GM04503 (cell line): ENCODE measurements at regions not wholly inside any gene's neighbourhood (a gene's known extent, or its start where the extent isn't known, plus 50 kb on each side); places are given as distances from the start of the nearest gene placed in this dataset.
A peak's percentile ranks its signal among the peaks of the same experiment; 100 is the strongest.
"Not testable (repeated sequence)": the region's sequence is repeated elsewhere in the genome, so short reads cannot be mapped to it uniquely, and the experiment has no call there.

Source experiments
- DNase-seq: peaks from one replicate; pipeline ENCODE4 v3.0.0-alpha.2; 2012; ENCODE audit warnings: low read depth

GRCh38 chr2:191476901-191477300 is 201.0 kb upstream of the NABP1 start:
- no peak for DNase-seq

GRCh38 chr2:191478799-191479679 is 198.9 kb upstream of the NABP1 start:
- DNase-seq = no peak

GRCh38 chr2:191479680-191480023 is 198.3 kb upstream of the NABP1 start:
- no peak for DNase-seq

- no peak for DNase-seq
These were observed 196.4 kb upstream of the NABP1 start for GRCh38 chr2:191481305-191482070.

- DNase-seq = no peak
These were observed 194.8 kb upstream of the NABP1 start for GRCh38 chr2:191483117-191483516.

GRCh38 chr2:191486584-191487320 is 191.2 kb upstream of the NABP1 start:
- peak; percentile 99 for DNase-seq

GRCh38 chr2:191488135-191488534 is 189.8 kb upstream of the NABP1 start:
- DNase-seq = peak; percentile 57

GRCh38 chr2:191489177-191489576 is 188.8 kb upstream of the NABP1 start:
- DNase-seq = no peak

GRCh38 chr2:191496838-191497237 is 181.1 kb upstream of the NABP1 start:
- DNase-seq = no peak

GRCh38 chr2:191497822-191498221 is 180.1 kb upstream of the NABP1 start:
- no peak for DNase-seq

GRCh38 chr2:191499050-191499449 is 178.9 kb upstream of the NABP1 start:
- DNase-seq = no peak

- DNase-seq = peak; percentile 58
These were observed 177.9 kb upstream of the NABP1 start for GRCh38 chr2:191499874-191500565.

GRCh38 chr2:191500566-191500883 is 177.4 kb upstream of the NABP1 start:
- no peak for DNase-seq

- DNase-seq = no peak
These were observed 176.9 kb upstream of the NABP1 start for GRCh38 chr2:191500884-191501560.

- no peak for DNase-seq
These were observed 176.3 kb upstream of the NABP1 start for GRCh38 chr2:191501561-191502168.

- DNase-seq = no peak
These were observed 171.4 kb upstream of the NABP1 start for GRCh38 chr2:191506515-191506914.

- not testable (repeated sequence) for DNase-seq
These were observed 170.6 kb upstream of the NABP1 start for GRCh38 chr2:191507252-191507853.

- no peak for DNase-seq
These were observed 169.2 kb upstream of the NABP1 start for GRCh38 chr2:191508738-191509137.

GRCh38 chr2:191512216-191512835 is 165.6 kb upstream of the NABP1 start:
- no peak for DNase-seq

GRCh38 chr2:191512874-191513273 is 165.1 kb upstream of the NABP1 start:
- no peak for DNase-seq
